ENCODE measurements at regions not wholly inside any gene's neighbourhood (a gene's known extent, or its start where the extent isn't known, plus 50 kb on each side); places are given as distances from the start of the nearest gene placed in this dataset.

DNA sequence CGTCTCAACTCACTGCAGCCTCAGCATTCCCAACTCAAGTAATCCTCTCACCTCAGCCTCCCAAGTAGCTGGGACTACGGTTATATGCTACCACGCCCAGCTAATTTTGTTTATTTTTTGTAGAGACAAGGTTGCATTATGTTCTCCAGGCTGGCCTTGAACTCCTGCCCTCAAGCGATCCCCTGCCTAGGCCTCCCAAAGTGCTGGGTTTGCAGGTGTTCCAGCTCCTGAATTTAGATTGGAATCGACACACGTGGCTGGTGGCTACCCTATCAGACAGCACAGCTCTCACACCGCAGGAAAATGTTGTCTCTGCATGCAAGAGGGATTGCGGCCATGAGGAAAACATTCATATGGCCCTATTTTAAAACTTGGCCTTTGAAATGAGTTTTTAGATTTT, 76.7 kb upstream of the GALNT2 start:
- TF ChIP-seq GATA2 (IDR thresholded peaks at IDR 0.05; ENCODE audit: low read depth, low read length) (no peak), GATA3 (IDR thresholded peaks at IDR 0.05; ENCODE audit: low read depth, low read length) (no peak)
